ENCODE measurements at regions not wholly inside any gene's neighbourhood (a gene's known extent, or its start where the extent isn't known, plus 50 kb on each side); places are given as distances from the start of the nearest gene placed in this dataset.
"Not testable (repeated sequence)": the region's sequence is repeated elsewhere in the genome, so short reads cannot be mapped to it uniquely, and the experiment has no call there.

- no peak for DNase-seq (ENCODE audit: low read depth in 1 of 2, low spot score in 1 of 2)
- no peaks in the 10 kb centered on the region for H3K36me3 ChIP-seq
- H3K9me3 ChIP-seq (ENCODE audit: low read depth): no peaks in the 10 kb centered on the region
- no peak overlapping the region for H3K27ac ChIP-seq
- TF ChIP-seq, protein P1, sequence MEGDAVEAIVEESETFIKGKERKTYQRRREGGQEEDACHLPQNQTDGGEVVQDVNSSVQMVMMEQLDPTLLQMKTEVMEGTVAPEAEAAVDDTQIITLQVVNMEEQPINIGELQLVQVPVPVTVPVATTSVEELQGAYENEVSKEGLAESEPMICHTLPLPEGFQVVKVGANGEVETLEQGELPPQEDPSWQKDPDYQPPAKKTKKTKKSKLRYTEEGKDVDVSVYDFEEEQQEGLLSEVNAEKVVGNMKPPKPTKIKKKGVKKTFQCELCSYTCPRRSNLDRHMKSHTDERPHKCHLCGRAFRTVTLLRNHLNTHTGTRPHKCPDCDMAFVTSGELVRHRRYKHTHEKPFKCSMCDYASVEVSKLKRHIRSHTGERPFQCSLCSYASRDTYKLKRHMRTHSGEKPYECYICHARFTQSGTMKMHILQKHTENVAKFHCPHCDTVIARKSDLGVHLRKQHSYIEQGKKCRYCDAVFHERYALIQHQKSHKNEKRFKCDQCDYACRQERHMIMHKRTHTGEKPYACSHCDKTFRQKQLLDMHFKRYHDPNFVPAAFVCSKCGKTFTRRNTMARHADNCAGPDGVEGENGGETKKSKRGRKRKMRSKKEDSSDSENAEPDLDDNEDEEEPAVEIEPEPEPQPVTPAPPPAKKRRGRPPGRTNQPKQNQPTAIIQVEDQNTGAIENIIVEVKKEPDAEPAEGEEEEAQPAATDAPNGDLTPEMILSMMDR (IDR thresholded peaks at IDR 0.05; ENCODE audit: low read depth, low read length): no peak
- no peak overlapping the region for H3K4me3 ChIP-seq
- H3K4me1 ChIP-seq (ENCODE audit: low read depth): no peaks in the 10 kb centered on the region
- H3K27me3 ChIP-seq: no peaks in the 10 kb centered on the region
Observed at GRCh38 chrX:146064156-146064555, 246.5 kb downstream of the SLITRK2 start.

DNA sequence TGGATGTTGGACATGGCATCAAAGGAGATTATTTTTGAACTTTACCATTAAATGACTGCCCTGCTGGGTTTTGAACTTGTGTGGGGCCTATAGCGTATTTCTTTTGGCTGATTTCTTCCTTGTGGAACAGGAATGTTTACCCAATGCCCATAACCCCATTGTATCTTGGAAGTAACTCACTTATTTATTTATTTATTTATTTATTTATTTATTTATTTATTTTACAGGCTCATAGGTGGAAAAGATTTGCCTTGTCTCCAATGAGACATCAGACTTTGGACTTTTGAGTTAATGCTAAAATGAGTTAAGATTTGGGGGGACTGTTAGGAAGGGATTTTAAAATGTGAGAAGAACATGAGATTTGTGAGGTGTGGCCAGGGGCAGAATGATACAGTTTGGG is 273.1 kb downstream of the SLITRK2 start:
- TF ChIP-seq, protein P1 (IDR thresholded peaks at IDR 0.05; ENCODE audit: low read depth, low read length): no peak
- Histone ChIP-seq H3K9me3 (ENCODE audit: low read depth) (no peaks in the 10 kb centered on the region), H3K36me3 (no peaks in the 10 kb centered on the region)

DNA sequence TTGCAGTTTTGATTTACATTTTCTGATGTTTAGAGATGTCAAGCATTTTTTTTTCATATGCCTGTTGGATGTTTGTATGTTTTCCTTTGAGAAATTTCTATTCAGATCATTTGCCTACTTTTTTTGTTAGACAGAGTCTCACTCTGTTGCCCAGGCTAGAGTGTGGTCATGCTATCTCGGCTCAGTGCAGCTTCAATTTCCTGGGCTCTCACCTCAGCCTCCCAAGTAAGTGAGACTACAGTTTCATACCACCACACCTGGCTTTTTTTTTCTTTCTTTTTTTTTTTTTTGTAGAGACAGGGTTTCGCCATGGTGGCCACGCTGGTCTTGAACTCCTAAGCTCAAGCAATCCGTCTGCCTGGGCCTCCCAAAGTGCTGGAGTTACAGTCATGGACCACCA is 291.7 kb downstream of the SLITRK2 start:
- H3K4me3 ChIP-seq: no peak overlapping the region
- no peak overlapping the region for H3K27ac ChIP-seq
- H3K4me1 ChIP-seq (ENCODE audit: low read depth): no peaks in the 10 kb centered on the region
- no peak for DNase-seq (ENCODE audit: low read depth in 1 of 2, low spot score in 1 of 2)
- H3K36me3 ChIP-seq: no peaks in the 10 kb centered on the region
- H3K27me3 ChIP-seq: no peaks in the 10 kb centered on the region
- TF ChIP-seq, protein P1 (IDR thresholded peaks at IDR 0.05; ENCODE audit: low read depth, low read length): no peak
- H3K9me3 ChIP-seq (ENCODE audit: low read depth): no peaks in the 10 kb centered on the region

More for the DNA sequence above, 273.1 kb downstream of the SLITRK2 start:
- H3K4me1 ChIP-seq (ENCODE audit: low read depth): no peaks in the 10 kb centered on the region
- no peaks in the 10 kb centered on the region for H3K27me3 ChIP-seq
- no peak overlapping the region for H3K4me3 ChIP-seq
- DNase-seq (ENCODE audit: low read depth in 1 of 2, low spot score in 1 of 2): no peak
- H3K27ac ChIP-seq: no peak overlapping the region

DNA sequence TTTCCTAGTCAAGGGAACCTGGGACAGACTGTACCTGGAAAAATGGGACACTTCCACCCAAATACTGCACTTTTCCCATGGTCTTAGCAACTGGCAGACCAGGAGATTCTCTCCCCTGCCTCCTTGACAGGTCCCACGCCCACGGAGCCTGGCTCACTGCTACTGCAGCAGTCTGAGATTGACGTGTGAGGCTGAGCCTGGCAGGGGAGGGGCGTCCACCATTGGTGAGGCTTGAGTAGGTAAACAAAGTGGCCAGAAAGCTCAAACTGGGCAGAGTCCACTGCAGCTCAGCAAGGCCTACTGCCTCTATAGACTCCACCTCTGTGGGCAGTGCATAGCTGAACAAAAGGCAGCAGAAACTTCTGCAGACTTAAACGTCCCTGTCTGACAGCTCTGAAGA is 301.4 kb downstream of the SLITRK2 start:
- H3K9me3 ChIP-seq (ENCODE audit: low read depth); H3K36me3 ChIP-seq; DNase-seq (ENCODE audit: low read depth in 1 of 2, low spot score in 1 of 2); H3K4me3 ChIP-seq; H3K27ac ChIP-seq; H3K4me1 ChIP-seq (ENCODE audit: low read depth); H3K27me3 ChIP-seq: not testable (repeated sequence)

- no peaks in the 10 kb centered on the region for H3K36me3 ChIP-seq
- H3K4me1 ChIP-seq (ENCODE audit: low read depth): no peaks in the 10 kb centered on the region
- TF ChIP-seq, protein P1 (IDR thresholded peaks at IDR 0.05; ENCODE audit: low read depth, low read length): no peak
- H3K27ac ChIP-seq: no peak overlapping the region
- no peaks in the 10 kb centered on the region for H3K27me3 ChIP-seq
- no peaks in the 10 kb centered on the region for H3K9me3 ChIP-seq (ENCODE audit: low read depth)
- no peak overlapping the region for H3K4me3 ChIP-seq
- DNase-seq (ENCODE audit: low read depth in 1 of 2, low spot score in 1 of 2): no peak
Observed at GRCh38 chrX:146127617-146128016, 310.0 kb downstream of the SLITRK2 start.

DNA sequence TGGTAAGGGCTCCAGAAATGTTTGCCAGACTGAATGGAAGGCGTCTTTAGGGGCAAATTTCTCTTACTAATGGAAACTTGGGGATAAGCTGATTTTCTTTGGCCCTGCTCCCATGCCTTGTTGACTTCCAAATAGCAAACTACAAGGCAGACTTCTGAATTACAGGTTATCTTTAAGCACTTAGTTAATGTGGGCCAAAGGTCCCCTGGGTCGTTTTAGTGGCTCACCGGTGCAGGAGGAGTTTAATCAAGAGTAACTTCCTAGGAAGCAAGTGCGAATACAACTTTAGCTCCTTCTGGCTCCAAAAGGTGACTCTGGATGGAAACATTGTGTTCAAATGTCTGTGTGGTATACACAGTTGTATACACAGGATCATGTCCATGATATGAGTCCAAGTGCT is 323.6 kb downstream of the SLITRK2 start:
- H3K4me1 ChIP-seq (ENCODE audit: low read depth): no peaks in the 10 kb centered on the region
- TF ChIP-seq, protein P1 (IDR thresholded peaks at IDR 0.05; ENCODE audit: low read depth, low read length): no peak
- H3K27me3 ChIP-seq: no peaks in the 10 kb centered on the region
- H3K27ac ChIP-seq: no peak overlapping the region
- DNase-seq (ENCODE audit: low read depth in 1 of 2, low spot score in 1 of 2): no peak
- H3K9me3 ChIP-seq (ENCODE audit: low read depth): no peaks in the 10 kb centered on the region
- H3K36me3 ChIP-seq: no peaks in the 10 kb centered on the region
- H3K4me3 ChIP-seq: no peak overlapping the region
